H1 (cell line): ENCODE measurements at regions not wholly inside any gene's neighbourhood (a gene's known extent, or its start where the extent isn't known, plus 50 kb on each side); places are given as distances from the start of the nearest gene placed in this dataset.

Experiments used
- CTCF ChIA-PET: fragments of 300-600 bp; sonication (Branson Sonifier 250); formaldehyde crosslinking; loops from one replicate; lab custom pipeline; 2021; ENCODE audit not compliant: partially characterized antibody; lab: Charles Lee
- POLR2A ChIA-PET: fragments of 300-600 bp; sonication (Branson Sonifier 250); formaldehyde crosslinking; loops from one replicate; lab custom pipeline; 2021; ENCODE audit warnings: inconsistent platforms; ENCODE audit not compliant: partially characterized antibody; lab: Charles Lee
- DNase-seq, 2 experiments: peaks; one replicate each; pipeline versions ENCODE4 v3.0.0 to v3.0.0-alpha.2; 2010 to 2022; ENCODE audit warnings: low spot score in 2 of 2, low read depth in 1 of 2, mixed read lengths in 1 of 2
- FAIRE-seq: peaks from 2 replicates; lab custom pipeline; 2011; peaks lifted over from hg19 to GRCh38; lab: Jason Lieb, UNC
- H2AFZ ChIP-seq: 2 replicates; pipeline ENCODE4 v1.8.1; 2012; ENCODE audit warnings: low read length, inconsistent platforms
- H2AK5ac ChIP-seq: 2 replicates; pipeline ENCODE4 v1.6.1; 2013; ENCODE audit warnings: low read depth, low read length
- H2BK120ac ChIP-seq: replicated peaks from 2 replicates; pipeline ENCODE3; 2013; ENCODE audit warnings: low read depth, low read length, inconsistent platforms
- H2BK12ac ChIP-seq: 2 replicates; pipeline ENCODE4 v1.6.1; 2013; ENCODE audit warnings: low read depth, low read length
- H2BK15ac ChIP-seq: 2 replicates; pipeline ENCODE4 v1.6.1; 2013; ENCODE audit warnings: low read length
- H2BK20ac ChIP-seq: 2 replicates; pipeline ENCODE4 v1.6.1; 2013; ENCODE audit warnings: low read length
- H2BK5ac ChIP-seq: 2 replicates; pipeline ENCODE4 v1.6.1; 2013; ENCODE audit warnings: low read depth, low read length
- H3K14ac ChIP-seq: 2 replicates; pipeline ENCODE4 v1.6.1; 2013; ENCODE audit warnings: inconsistent platforms; ENCODE audit not compliant: insufficient read length
- H3K18ac ChIP-seq: 2 replicates; pipeline ENCODE4 v1.6.1; 2013; ENCODE audit warnings: low read length; ENCODE audit errors: extremely low read depth
- H3K23ac ChIP-seq: 2 replicates; pipeline ENCODE4 v1.6.1; 2013; ENCODE audit warnings: inconsistent platforms; ENCODE audit not compliant: insufficient read length
- H3K23me2 ChIP-seq: 2 replicates; pipeline ENCODE4 v1.6.1; 2013; ENCODE audit warnings: low read depth, low read length
- H3K27ac ChIP-seq: 2 replicates; pipeline ENCODE4 v1.6.1; 2011; ENCODE audit warnings: low read depth, low read length, inconsistent platforms
- H3K27me3 ChIP-seq, 4 experiments: replicated peaks in 1 of 4; 1 replicate in 1 of 4; 2 replicates in 3 of 4; pipeline versions ENCODE4 v1.6.1 to v1.8.1; 2011 to 2013; ENCODE audit warnings: low read length in 3 of 4, mild to moderate bottlenecking in 3 of 4, inconsistent platforms in 2 of 4, mixed read lengths in 2 of 4, moderate library complexity in 1 of 4; ENCODE audit not compliant: control insufficient read depth in 3 of 4, insufficient read depth in 3 of 4; ENCODE audit errors: extremely low read depth in 1 of 4
- H3K36me3 ChIP-seq, 4 experiments: 2 replicates each; pipeline versions ENCODE4 v1.6.1 to v1.8.1; 2011 to 2013; ENCODE audit warnings: mild to moderate bottlenecking in 4 of 4, low read length in 3 of 4, moderate library complexity in 2 of 4, control low read depth in 1 of 4, inconsistent platforms in 1 of 4; ENCODE audit not compliant: insufficient read depth in 4 of 4, control insufficient read depth in 2 of 4
- H3K4ac ChIP-seq: replicated peaks from 2 replicates; pipeline ENCODE3; 2013; ENCODE audit warnings: low read length, low read depth, mixed read lengths, inconsistent platforms; ENCODE audit not compliant: insufficient read length
- H3K4me1 ChIP-seq, 4 experiments: replicated peaks in 1 of 4; 1 replicate in 1 of 4; 2 replicates in 3 of 4; pipeline versions ENCODE4 v1.6.1 to v1.8.1; 2011 to 2013; ENCODE audit warnings: low read length in 3 of 4, inconsistent platforms in 2 of 4, mixed read lengths in 1 of 4; ENCODE audit not compliant: insufficient read depth in 4 of 4, control insufficient read depth in 3 of 4
- H3K4me2 ChIP-seq, 2 experiments: 2 replicates each; pipeline versions ENCODE4 v1.6.1 to v1.8.1; 2011 to 2013; ENCODE audit warnings: low read depth in 2 of 2, low read length in 2 of 2, control low read depth in 1 of 2, inconsistent platforms in 1 of 2, mild to moderate bottlenecking in 1 of 2; ENCODE audit not compliant: insufficient read depth in 1 of 2
- H3K4me3 ChIP-seq, 4 experiments: fragments of 200-600, 300-600 bp in 1 of 4; sonication (generic), shearing (Covaris generic), sonication (Bioruptor Twin) in 1 of 4; 2 replicates each; pipeline versions ENCODE4 v1.5.1 to v1.8.1; 2011 to 2016; ENCODE audit warnings: low read length in 4 of 4, low read depth in 3 of 4, control low read depth in 2 of 4, inconsistent platforms in 2 of 4, mild to moderate bottlenecking in 2 of 4, mixed read lengths in 1 of 4, moderate library complexity in 1 of 4; ENCODE audit not compliant: insufficient read depth in 2 of 4; ENCODE audit errors: extremely low read depth in 1 of 4
- H3K56ac ChIP-seq: replicated peaks from 2 replicates; pipeline ENCODE3; 2013; ENCODE audit warnings: low read depth, mild to moderate bottlenecking, mixed read lengths, low read length, inconsistent platforms; ENCODE audit not compliant: insufficient read length
- H3K79me1 ChIP-seq: 2 replicates; pipeline ENCODE4 v1.6.1; 2013; ENCODE audit warnings: low read depth, low read length, control low read depth
- H3K79me2 ChIP-seq, 2 experiments: 2 replicates each; pipeline versions ENCODE4 v1.6.1 to v1.8.1; 2012 to 2013; ENCODE audit warnings: low read length in 2 of 2, mild to moderate bottlenecking in 2 of 2, inconsistent platforms in 1 of 2; ENCODE audit not compliant: insufficient read depth in 2 of 2, control insufficient read depth in 1 of 2
- H3K9ac ChIP-seq, 4 experiments: replicated peaks in 1 of 4; 1 replicate in 1 of 4; 2 replicates in 3 of 4; pipeline versions ENCODE4 v1.6.1 to v1.8.1; 2011 to 2013; ENCODE audit warnings: low read depth in 3 of 4, low read length in 3 of 4, control low read depth in 2 of 4, mild to moderate bottlenecking in 2 of 4, moderate library complexity in 2 of 4, inconsistent platforms in 1 of 4; ENCODE audit errors: extremely low read depth in 1 of 4
- H3K9me3 ChIP-seq, 2 experiments: 2 replicates each; pipeline versions ENCODE4 v1.6.1 to v1.8.1; 2012 to 2013; ENCODE audit warnings: mild to moderate bottlenecking in 2 of 2, moderate library complexity in 2 of 2, control low read depth in 1 of 2, inconsistent platforms in 1 of 2, low read depth in 1 of 2, low read length in 1 of 2, mixed read lengths in 1 of 2; ENCODE audit not compliant: insufficient read depth in 2 of 2
- H4K20me1 ChIP-seq, 2 experiments: replicated peaks in 1 of 2; 2 replicates each; pipeline versions ENCODE3 to v1.8.1; 2011 to 2013; ENCODE audit warnings: inconsistent platforms in 2 of 2, low read length in 2 of 2, mild to moderate bottlenecking in 1 of 2; ENCODE audit not compliant: insufficient read depth in 2 of 2, control insufficient read depth in 1 of 2
- H4K5ac ChIP-seq: 2 replicates; pipeline ENCODE4 v1.6.1; 2013; ENCODE audit warnings: low read length, low read depth, mixed read lengths, inconsistent platforms; ENCODE audit not compliant: insufficient read length
- H4K8ac ChIP-seq: 2 replicates; pipeline ENCODE4 v1.8.0; 2013; ENCODE audit warnings: mild to moderate bottlenecking, moderate library complexity, low read length, inconsistent platforms; ENCODE audit not compliant: insufficient read depth; ENCODE audit errors: extremely low read depth
- H4K91ac ChIP-seq: replicated peaks from 2 replicates; pipeline ENCODE3; 2013; ENCODE audit warnings: low read length, mixed read lengths, inconsistent platforms; ENCODE audit not compliant: insufficient read length
- HDAC2 ChIP-seq, 2 experiments: fragments of 300-600 bp in 1 of 2; sonication (generic) in 1 of 2; IDR thresholded peaks; 2 replicates each; pipeline ENCODE4 v1.6.1; 2011 to 2012; ENCODE audit warnings: low read depth in 2 of 2, low read length in 2 of 2, mild to moderate bottlenecking in 2 of 2, moderate library complexity in 2 of 2, borderline replicate concordance in 1 of 2, inconsistent platforms in 1 of 2
- JUN ChIP-seq: IDR thresholded peaks from 2 replicates; pipeline ENCODE4 v1.6.1; 2011; ENCODE audit warnings: low read depth, mild to moderate bottlenecking, improper control_type of control experiment, low read length
- NRF1 ChIP-seq: IDR thresholded peaks from 2 replicates; pipeline ENCODE4 v1.6.1; 2011; ENCODE audit warnings: mild to moderate bottlenecking, low read depth, low read length, improper control_type of control experiment
- WGBS, 2 experiments: shearing (Covaris generic) in 1 of 2; methylation state at CpG; one replicate each; pipeline versions ENCODE4 v1.1.6 to v1.1.7; 2013 to 2015; ENCODE audit warnings: low lambda C conversion rate in 2 of 2, mixed read lengths in 2 of 2, inconsistent platforms in 1 of 2, low coverage in 1 of 2, missing lambda C conversion rate in 1 of 2; ENCODE audit not compliant: insufficient replicate concordance in 2 of 2, insufficient coverage in 1 of 2, insufficient read length in 1 of 2; ENCODE audit errors: extremely low coverage in 1 of 2, missing lambda C conversion rate in 1 of 2; 5-methylcytosine and 5-hydroxymethylcytosine counted together

GRCh38 chr2:128591022-128591860 lies 272.6 kb upstream of the HS6ST1 start:
- Histone ChIP-seq H3K4ac (no peak overlapping the region), H3K36me3 (no peaks in the 10 kb centered on the region), H4K20me1 (no peaks in the 10 kb centered on the region), H3K23ac (no peak overlapping the region), H2AK5ac (0 out of 2 replicates have a peak overlapping the region, but pooled peaks have one; percentile 39), H2BK5ac (no peak overlapping the region), H3K4me1 (no peaks in the 10 kb centered on the region; a peak in 1 of 7 replicates), H4K8ac (no peak overlapping the region; the same call in 1 of the 2 replicates), H3K27me3 (no peaks in the 10 kb centered on the region), H2BK120ac (no peak overlapping the region), H2BK12ac (no peak overlapping the region), H4K5ac (no peak overlapping the region), H3K4me3 (no peak overlapping the region), H2BK20ac (no peak overlapping the region), H3K23me2 (no peaks in the 10 kb centered on the region), H3K56ac (no peak overlapping the region), H4K91ac (no peak overlapping the region), H3K79me1 (no peaks in the 10 kb centered on the region), H2BK15ac (no peak overlapping the region), H3K9me3 (no peaks in the 10 kb centered on the region), H3K27ac (no peak overlapping the region), H3K14ac (no peak overlapping the region), H3K9ac (no peak overlapping the region), H3K79me2 (no peaks in the 10 kb centered on the region), H2AFZ (no peak overlapping the region), H3K4me2 (no peak overlapping the region), H3K18ac (no peak overlapping the region)
- DNase-seq = no peak
- CTCF ChIA-PET = no interaction called here
- 92% methylated on average over 8 of the region's 8 CpGs; no CpG with 5 or more reads in 1 of the 2 experiments for WGBS, 2 experiments
- FAIRE-seq = no peak
- POLR2A ChIA-PET = no interaction called here
- TF ChIP-seq HDAC2 (IDR thresholded peaks at IDR 0.05; ENCODE audit: borderline replicate concordance in 1 of 2, low read depth in 2 of 2, low read length in 2 of 2) (no peak), JUN (no peak), NRF1 (no peak)
